Lung microvascular endothelial cell (primary cell): ENCODE measurements at regions not wholly inside any gene's neighbourhood (a gene's known extent, or its start where the extent isn't known, plus 50 kb on each side); places are given as distances from the start of the nearest gene placed in this dataset.

ENCODE experiments used
- DNase-seq, 2 donors: peaks; one replicate each; pipeline versions ENCODE4 v3.0.0 to v3.0.0-alpha.2; 2010; ENCODE audit warnings: low read depth in 2 of 2

GRCh38 chr2:129719335-129719734 lies 260.1 kb upstream of the RAB6C start:
- DNase-seq, result no peak

- DNase-seq, result no peak
Observed at GRCh38 chr2:129720360-129720759, 259.1 kb upstream of the RAB6C start.

- DNase-seq, result no peak
Observed at GRCh38 chr2:129720761-129721160, 258.7 kb upstream of the RAB6C start.

GRCh38 chr2:129721236-129721635 lies 258.2 kb upstream of the RAB6C start:
- DNase-seq, result no peak

- DNase-seq, result no peak
Observed at GRCh38 chr2:129721846-129722245, 257.6 kb upstream of the RAB6C start.

GRCh38 chr2:129722306-129723019 lies 257.0 kb upstream of the RAB6C start:
- no peak for DNase-seq

- DNase-seq, result no peak
Observed at GRCh38 chr2:129723277-129724020, 256.0 kb upstream of the RAB6C start.

GRCh38 chr2:129724021-129724757 lies 255.3 kb upstream of the RAB6C start:
- no peak for DNase-seq

- DNase-seq, result no peak
Observed at GRCh38 chr2:129726216-129726615, 253.2 kb upstream of the RAB6C start.

- no peak for DNase-seq
Observed at GRCh38 chr2:129727286-129727685, 252.2 kb upstream of the RAB6C start.

- no peak for DNase-seq
Observed at GRCh38 chr2:129728035-129728972, 251.2 kb upstream of the RAB6C start.

- DNase-seq, result no peak
Observed at GRCh38 chr2:129729011-129729410, 250.5 kb upstream of the RAB6C start.

- no peak for DNase-seq
Observed at GRCh38 chr2:129729646-129730045, 249.8 kb upstream of the RAB6C start.

GRCh38 chr2:129730979-129731378 lies 248.5 kb upstream of the RAB6C start:
- DNase-seq, result no peak

GRCh38 chr2:129731907-129732629 lies 247.4 kb upstream of the RAB6C start:
- DNase-seq, result no peak

GRCh38 chr2:129732630-129733026 lies 246.8 kb upstream of the RAB6C start:
- no peak for DNase-seq

- no peak for DNase-seq
Observed at GRCh38 chr2:129733041-129733440, 246.4 kb upstream of the RAB6C start.

- DNase-seq, result no peak
Observed at GRCh38 chr2:129733579-129733978, 245.9 kb upstream of the RAB6C start.

GRCh38 chr2:129734343-129735034 lies 245.0 kb upstream of the RAB6C start:
- DNase-seq, result no peak

GRCh38 chr2:129735576-129735975 lies 243.9 kb upstream of the RAB6C start:
- DNase-seq, result no peak
